OCI-LY3 (cell line): ENCODE measurements at regions not wholly inside any gene's neighbourhood (a gene's known extent, or its start where the extent isn't known, plus 50 kb on each side); places are given as distances from the start of the nearest gene placed in this dataset.

Experiments
- H2AFZ ChIP-seq: fragments of 200-600, 300-600 bp; shearing (Covaris generic); 2 replicates; pipeline ENCODE4 v1.6.0; 2014; ENCODE audit warnings: antibody characterized with exemption, low read depth, low read length
- H3K27ac ChIP-seq: fragments of 200-600, 300-600 bp; sonication (generic); 2 replicates; pipeline ENCODE4 v1.5.1; 2014; ENCODE audit warnings: mild to moderate bottlenecking, low read length, moderate library complexity, mixed read lengths
- H3K27me3 ChIP-seq: fragments of 200-600, 300-600 bp; sonication (generic); 2 replicates; pipeline ENCODE4 v1.6.1; 2014; ENCODE audit warnings: low read depth, low read length, mixed read lengths
- H3K36me3 ChIP-seq: fragments of 200-600, 300-600 bp; sonication (generic); replicated peaks from 2 replicates; pipeline ENCODE3; 2014; ENCODE audit warnings: low read depth, low read length, mixed read lengths
- H3K4me1 ChIP-seq: fragments of 300-600, 200-600 bp; sonication (generic); 2 replicates; pipeline ENCODE4 v1.6.1; 2014; ENCODE audit warnings: low read length, mixed read lengths
- H3K4me2 ChIP-seq: fragments of 200-600, 300-600 bp; sonication (generic); 2 replicates; pipeline ENCODE4 v1.6.1; 2014; ENCODE audit warnings: low read length, mixed read lengths
- H3K4me3 ChIP-seq: fragments of 300-600, 200-600 bp; sonication (generic); 2 replicates; pipeline ENCODE4 v1.5.1; 2014; ENCODE audit warnings: antibody characterized with exemption, mild to moderate bottlenecking, low read length, moderate library complexity
- H3K79me2 ChIP-seq: fragments of 300-600, 200-600 bp; shearing (Covaris generic); 2 replicates; pipeline ENCODE4 v1.6.1; 2014; ENCODE audit warnings: mild to moderate bottlenecking, low read length, mixed read lengths
- H3K9ac ChIP-seq: fragments of 300-600, 200-600 bp; shearing (Covaris generic); 2 replicates; pipeline ENCODE4 v1.6.0; 2014; ENCODE audit warnings: mild to moderate bottlenecking, low read length, moderate library complexity
- H3K9me3 ChIP-seq: fragments of 200-600, 300-600 bp; shearing (Covaris generic); 2 replicates; pipeline ENCODE4 v1.6.1; 2014; ENCODE audit warnings: low read length, mixed read lengths; ENCODE audit not compliant: insufficient read depth
- H4K20me1 ChIP-seq: fragments of 200-600, 300-600 bp; sonication (generic); 2 replicates; pipeline ENCODE4 v1.6.1; 2016; ENCODE audit warnings: low read length, mixed read lengths; ENCODE audit not compliant: insufficient read depth
- EZH2phosphoT487 ChIP-seq: fragments of 200-600 bp; shearing (Covaris generic); IDR thresholded peaks from 2 replicates; pipeline ENCODE4 v1.6.1; 2018; ENCODE audit warnings: antibody characterized with exemption, mixed run types, low read depth
- TF ChIP-seq, protein P1 (sequence below): fragments of 200-600, 300-600 bp; sonication (generic); IDR thresholded peaks from 2 replicates; pipeline ENCODE4 v1.5.1; 2014; ENCODE audit warnings: antibody characterized with exemption, low read length, low read depth

DNA sequence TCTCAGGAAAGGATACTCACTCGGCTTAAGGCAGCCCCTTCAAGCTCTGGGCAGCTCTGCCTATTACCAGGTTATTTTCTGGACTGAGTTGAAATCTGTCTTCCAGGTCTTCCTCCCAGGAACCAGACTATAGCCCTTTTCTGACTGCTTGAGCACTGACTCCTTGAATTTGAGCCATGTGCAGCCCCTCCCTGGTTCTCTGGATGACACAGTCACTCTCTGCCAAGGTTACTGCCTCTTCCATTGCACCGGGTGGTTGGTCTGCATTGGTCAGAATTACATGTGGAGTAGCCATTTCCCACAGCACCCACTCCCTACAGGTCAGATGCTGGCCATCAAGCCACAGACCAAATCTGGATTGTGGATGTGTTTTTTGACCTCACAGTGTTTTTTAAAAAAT lies 81.9 kb downstream of the KLF4 start:
- no peak overlapping the region for H2AFZ ChIP-seq
- H3K79me2 ChIP-seq, result no peaks in the 10 kb centered on the region
- no peak overlapping the region for H3K9ac ChIP-seq
- H3K27me3 ChIP-seq, result peaks cover 9% of the 10 kb centered on the region; the same call in 1 of the 2 replicates
- H3K4me2 ChIP-seq, result no peak overlapping the region
- no peak overlapping the region for H3K27ac ChIP-seq
- no peak overlapping the region for H3K4me3 ChIP-seq
- H3K9me3 ChIP-seq, result no peaks in the 10 kb centered on the region
- H3K36me3 ChIP-seq, result no peaks in the 10 kb centered on the region
- no peak for TF ChIP-seq EZH2phosphoT487
- TF ChIP-seq, protein P1, sequence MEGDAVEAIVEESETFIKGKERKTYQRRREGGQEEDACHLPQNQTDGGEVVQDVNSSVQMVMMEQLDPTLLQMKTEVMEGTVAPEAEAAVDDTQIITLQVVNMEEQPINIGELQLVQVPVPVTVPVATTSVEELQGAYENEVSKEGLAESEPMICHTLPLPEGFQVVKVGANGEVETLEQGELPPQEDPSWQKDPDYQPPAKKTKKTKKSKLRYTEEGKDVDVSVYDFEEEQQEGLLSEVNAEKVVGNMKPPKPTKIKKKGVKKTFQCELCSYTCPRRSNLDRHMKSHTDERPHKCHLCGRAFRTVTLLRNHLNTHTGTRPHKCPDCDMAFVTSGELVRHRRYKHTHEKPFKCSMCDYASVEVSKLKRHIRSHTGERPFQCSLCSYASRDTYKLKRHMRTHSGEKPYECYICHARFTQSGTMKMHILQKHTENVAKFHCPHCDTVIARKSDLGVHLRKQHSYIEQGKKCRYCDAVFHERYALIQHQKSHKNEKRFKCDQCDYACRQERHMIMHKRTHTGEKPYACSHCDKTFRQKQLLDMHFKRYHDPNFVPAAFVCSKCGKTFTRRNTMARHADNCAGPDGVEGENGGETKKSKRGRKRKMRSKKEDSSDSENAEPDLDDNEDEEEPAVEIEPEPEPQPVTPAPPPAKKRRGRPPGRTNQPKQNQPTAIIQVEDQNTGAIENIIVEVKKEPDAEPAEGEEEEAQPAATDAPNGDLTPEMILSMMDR, result no peak
- H3K4me1 ChIP-seq, result no peaks in the 10 kb centered on the region
- H4K20me1 ChIP-seq, result no peaks in the 10 kb centered on the region

DNA sequence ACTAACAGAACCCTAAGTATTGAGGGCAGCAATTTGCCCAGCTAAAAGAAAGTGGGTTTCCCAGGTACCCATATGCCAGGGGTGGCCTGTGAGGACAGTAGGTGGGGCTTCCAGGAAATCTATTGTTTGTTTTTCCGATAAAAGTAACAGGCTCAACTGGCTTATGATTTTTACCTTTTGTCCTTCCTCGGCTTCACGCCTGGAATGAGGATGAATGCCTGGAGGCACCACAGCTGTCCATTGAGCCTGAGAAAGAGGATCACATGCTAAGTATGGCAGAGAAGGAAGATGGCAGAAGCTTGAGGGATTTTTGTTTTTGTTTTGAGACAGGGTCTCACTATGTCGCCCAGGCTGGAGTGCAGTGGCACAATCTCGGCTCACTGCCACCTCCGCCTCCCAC lies 84.1 kb downstream of the KLF4 start:
- H3K27ac ChIP-seq, result no peak overlapping the region
- no peaks in the 10 kb centered on the region for H4K20me1 ChIP-seq
- no peaks in the 10 kb centered on the region for H3K4me1 ChIP-seq
- no peak overlapping the region for H3K9ac ChIP-seq
- no peaks in the 10 kb centered on the region for H3K36me3 ChIP-seq
- no peak overlapping the region for H3K4me2 ChIP-seq
- no peak overlapping the region for H2AFZ ChIP-seq
- H3K79me2 ChIP-seq, result no peaks in the 10 kb centered on the region
- TF ChIP-seq EZH2phosphoT487, result no peak
- TF ChIP-seq, protein P1, result no peak
- no peak overlapping the region for H3K4me3 ChIP-seq
- H3K9me3 ChIP-seq, result no peaks in the 10 kb centered on the region
- peaks cover 9% of the 10 kb centered on the region; the same call in 1 of the 2 replicates for H3K27me3 ChIP-seq

DNA sequence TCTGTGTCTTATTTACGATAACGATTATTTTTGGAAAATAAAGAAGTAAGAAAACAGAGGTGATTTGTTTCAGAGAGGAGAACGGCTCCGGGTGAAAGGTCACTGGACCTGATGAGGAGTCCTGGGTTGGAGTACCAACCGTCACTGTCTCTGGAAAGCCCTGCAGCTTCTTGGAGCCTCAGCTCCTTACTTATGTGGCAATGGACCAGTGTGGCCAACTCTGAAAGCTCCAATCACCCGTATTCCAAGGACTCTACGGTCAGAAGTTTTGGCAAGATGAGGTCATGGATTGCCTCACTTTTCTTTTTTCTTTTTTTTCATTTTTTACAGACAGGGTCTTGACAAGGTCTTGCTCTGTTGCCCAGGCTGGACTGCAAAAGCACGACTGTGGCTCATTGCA lies 84.8 kb downstream of the KLF4 start:
- Histone ChIP-seq H3K79me2 (no peaks in the 10 kb centered on the region), H3K27ac (no peak overlapping the region), H3K4me2 (no peak overlapping the region), H3K27me3 (peaks cover 9% of the 10 kb centered on the region; the same call in 1 of the 2 replicates), H4K20me1 (no peaks in the 10 kb centered on the region), H2AFZ (no peak overlapping the region), H3K9ac (no peak overlapping the region), H3K9me3 (no peaks in the 10 kb centered on the region), H3K4me1 (no peaks in the 10 kb centered on the region), H3K4me3 (no peak overlapping the region), H3K36me3 (no peaks in the 10 kb centered on the region)
- TF ChIP-seq EZH2phosphoT487, result no peak
- TF ChIP-seq, protein P1, result no peak

GRCh38 chr9:107404161-107404560 lies 85.4 kb downstream of the KLF4 start:
- Histone ChIP-seq H4K20me1 (no peaks in the 10 kb centered on the region), H3K9ac (no peak overlapping the region), H3K4me1 (no peaks in the 10 kb centered on the region), H2AFZ (no peak overlapping the region), H3K9me3 (no peaks in the 10 kb centered on the region), H3K27ac (no peak overlapping the region), H3K79me2 (no peaks in the 10 kb centered on the region), H3K27me3 (peaks cover 9% of the 10 kb centered on the region; the same call in 1 of the 2 replicates), H3K4me2 (no peak overlapping the region), H3K4me3 (no peak overlapping the region), H3K36me3 (no peaks in the 10 kb centered on the region)
- TF ChIP-seq EZH2phosphoT487, result no peak
- TF ChIP-seq, protein P1, result no peak
